ENCODE measurements at regions not wholly inside any gene's neighbourhood (a gene's known extent, or its start where the extent isn't known, plus 50 kb on each side); places are given as distances from the start of the nearest gene placed in this dataset.

- no peak for DNase-seq (ENCODE audit: low read depth)
- H3K4me3 ChIP-seq (ENCODE audit: low read length): no peak overlapping the region
- no peak for TF ChIP-seq CTCF (conservative IDR thresholded peaks at IDR 0.05; ENCODE audit: low read depth, low read length)
Observed at GRCh38 chr14:71588576-71589215, 343.5 kb upstream of the RGS6 start.

GRCh38 chr14:71589609-71590008 lies 342.6 kb upstream of the RGS6 start:
- no peak for DNase-seq (ENCODE audit: low read depth)
- no peak for TF ChIP-seq CTCF (conservative IDR thresholded peaks at IDR 0.05; ENCODE audit: low read depth, low read length)
- H3K4me3 ChIP-seq (ENCODE audit: low read length): no peak overlapping the region

- no peak for TF ChIP-seq CTCF (conservative IDR thresholded peaks at IDR 0.05; ENCODE audit: low read depth, low read length)
- no peak for DNase-seq (ENCODE audit: low read depth)
- H3K4me3 ChIP-seq (ENCODE audit: low read length): no peak overlapping the region
Observed at GRCh38 chr14:71590131-71590530, 342.1 kb upstream of the RGS6 start.

- DNase-seq (ENCODE audit: low read depth): no peak
- no peak overlapping the region for H3K4me3 ChIP-seq (ENCODE audit: low read length)
- TF ChIP-seq CTCF (conservative IDR thresholded peaks at IDR 0.05; ENCODE audit: low read depth, low read length): no peak
Observed at GRCh38 chr14:71591231-71591630, 341.0 kb upstream of the RGS6 start.

GRCh38 chr14:71591929-71592328 lies 340.3 kb upstream of the RGS6 start:
- H3K4me3 ChIP-seq (ENCODE audit: low read length): no peak overlapping the region
- peak; percentile 69 for DNase-seq (ENCODE audit: low read depth)

GRCh38 chr14:71592361-71592760 lies 339.9 kb upstream of the RGS6 start:
- H3K4me3 ChIP-seq (ENCODE audit: low read length): no peak overlapping the region
- no peak for DNase-seq (ENCODE audit: low read depth)
- TF ChIP-seq CTCF (conservative IDR thresholded peaks at IDR 0.05; ENCODE audit: low read depth, low read length): no peak

More at GRCh38 chr14:71591929-71592328, 340.3 kb upstream of the RGS6 start:
- TF ChIP-seq CTCF (conservative IDR thresholded peaks at IDR 0.05; ENCODE audit: low read depth, low read length): no peak

GRCh38 chr14:71593966-71594365 lies 338.3 kb upstream of the RGS6 start:
- TF ChIP-seq CTCF (conservative IDR thresholded peaks at IDR 0.05; ENCODE audit: low read depth, low read length): no peak
- DNase-seq (ENCODE audit: low read depth): no peak
- no peak overlapping the region for H3K4me3 ChIP-seq (ENCODE audit: low read length)
